LNCAP (cell line): ENCODE measurements at regions not wholly inside any gene's neighbourhood (a gene's known extent, or its start where the extent isn't known, plus 50 kb on each side); places are given as distances from the start of the nearest gene placed in this dataset.

ENCODE experiments used
- TF ChIP-seq, protein P1 (sequence below): fragments of 450-650 bp; IDR thresholded peaks from 2 replicates; pipeline ENCODE4 v1.5.1; 2017; ENCODE audit warnings: mild to moderate bottlenecking

DNA sequence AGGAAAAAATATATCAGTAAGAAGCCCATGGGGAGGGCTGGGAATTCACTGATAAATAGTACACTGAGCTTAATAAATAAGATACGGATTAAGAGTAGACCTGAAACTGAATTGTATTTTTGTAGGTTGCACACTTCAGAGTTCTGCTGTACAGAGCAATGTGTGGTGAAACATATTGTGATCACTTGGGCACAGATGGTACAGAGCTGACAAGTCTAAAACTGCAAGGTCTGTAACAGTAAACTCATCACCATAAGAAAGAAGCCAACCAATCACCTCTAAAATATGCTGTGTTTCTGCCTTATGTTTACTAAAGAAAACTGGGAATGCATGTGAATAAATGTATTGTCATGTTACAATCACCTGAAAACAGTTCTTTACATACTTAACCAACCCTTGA lies 360.7 kb downstream of the MRPL39 start:
- TF ChIP-seq, protein P1, sequence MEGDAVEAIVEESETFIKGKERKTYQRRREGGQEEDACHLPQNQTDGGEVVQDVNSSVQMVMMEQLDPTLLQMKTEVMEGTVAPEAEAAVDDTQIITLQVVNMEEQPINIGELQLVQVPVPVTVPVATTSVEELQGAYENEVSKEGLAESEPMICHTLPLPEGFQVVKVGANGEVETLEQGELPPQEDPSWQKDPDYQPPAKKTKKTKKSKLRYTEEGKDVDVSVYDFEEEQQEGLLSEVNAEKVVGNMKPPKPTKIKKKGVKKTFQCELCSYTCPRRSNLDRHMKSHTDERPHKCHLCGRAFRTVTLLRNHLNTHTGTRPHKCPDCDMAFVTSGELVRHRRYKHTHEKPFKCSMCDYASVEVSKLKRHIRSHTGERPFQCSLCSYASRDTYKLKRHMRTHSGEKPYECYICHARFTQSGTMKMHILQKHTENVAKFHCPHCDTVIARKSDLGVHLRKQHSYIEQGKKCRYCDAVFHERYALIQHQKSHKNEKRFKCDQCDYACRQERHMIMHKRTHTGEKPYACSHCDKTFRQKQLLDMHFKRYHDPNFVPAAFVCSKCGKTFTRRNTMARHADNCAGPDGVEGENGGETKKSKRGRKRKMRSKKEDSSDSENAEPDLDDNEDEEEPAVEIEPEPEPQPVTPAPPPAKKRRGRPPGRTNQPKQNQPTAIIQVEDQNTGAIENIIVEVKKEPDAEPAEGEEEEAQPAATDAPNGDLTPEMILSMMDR = no peak

DNA sequence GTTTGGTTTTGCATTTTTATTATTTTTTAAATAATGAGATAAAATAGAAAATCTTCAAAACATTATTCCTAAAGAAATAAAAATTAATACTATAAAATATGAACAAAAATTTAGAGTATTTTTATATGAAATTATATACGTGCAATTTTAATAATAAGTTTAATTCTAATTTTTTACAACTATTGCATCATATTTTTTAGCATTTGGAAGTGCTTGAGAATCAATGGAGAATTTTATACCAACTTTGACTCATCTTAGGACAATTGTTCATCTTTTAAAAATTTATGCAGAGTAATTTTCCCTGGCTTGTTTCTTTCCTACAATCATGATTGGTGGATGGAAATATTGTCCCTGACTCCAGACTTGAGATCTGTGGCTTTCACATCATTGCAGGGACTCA lies 362.5 kb downstream of the MRPL39 start:
- TF ChIP-seq, protein P1 = no peak

DNA sequence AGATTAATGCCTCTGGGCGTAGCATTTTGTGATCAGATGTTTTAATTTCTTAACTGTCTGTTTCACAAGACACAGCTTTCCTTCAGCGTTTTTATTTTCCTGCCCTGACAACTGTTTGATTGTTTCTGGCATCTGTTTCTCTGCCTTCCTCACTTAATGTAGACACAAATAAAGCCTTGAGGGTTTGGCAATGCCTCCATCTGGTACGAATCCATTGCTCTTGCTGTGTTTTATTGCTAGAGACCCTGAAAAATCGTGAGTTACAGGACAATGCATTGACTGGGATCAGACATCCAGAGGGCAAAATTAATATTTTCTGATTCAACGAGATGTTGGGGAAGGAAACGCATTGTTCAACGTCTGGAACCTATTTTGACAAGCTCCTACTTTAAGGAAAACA lies 363.5 kb downstream of the MRPL39 start:
- TF ChIP-seq, protein P1 = no peak

DNA sequence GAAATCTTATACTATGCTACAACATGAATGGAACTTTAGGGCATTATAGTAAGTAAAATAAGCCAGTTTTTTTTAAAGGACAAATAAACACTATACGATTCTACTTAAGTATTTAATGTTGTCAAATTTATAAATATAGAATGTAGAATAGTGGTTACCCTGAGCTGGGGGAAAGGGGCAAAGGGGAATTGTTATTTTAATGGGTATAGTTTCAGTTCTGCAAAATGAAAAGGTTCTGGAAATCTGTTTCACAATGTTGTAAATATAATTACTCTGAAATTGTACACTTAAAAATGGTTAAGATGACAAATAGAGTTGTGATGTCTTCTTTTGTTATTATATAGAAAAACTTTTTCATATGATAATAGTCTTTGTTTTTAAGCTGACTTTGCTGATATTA lies 366.3 kb downstream of the MRPL39 start:
- TF ChIP-seq, protein P1 = no peak

DNA sequence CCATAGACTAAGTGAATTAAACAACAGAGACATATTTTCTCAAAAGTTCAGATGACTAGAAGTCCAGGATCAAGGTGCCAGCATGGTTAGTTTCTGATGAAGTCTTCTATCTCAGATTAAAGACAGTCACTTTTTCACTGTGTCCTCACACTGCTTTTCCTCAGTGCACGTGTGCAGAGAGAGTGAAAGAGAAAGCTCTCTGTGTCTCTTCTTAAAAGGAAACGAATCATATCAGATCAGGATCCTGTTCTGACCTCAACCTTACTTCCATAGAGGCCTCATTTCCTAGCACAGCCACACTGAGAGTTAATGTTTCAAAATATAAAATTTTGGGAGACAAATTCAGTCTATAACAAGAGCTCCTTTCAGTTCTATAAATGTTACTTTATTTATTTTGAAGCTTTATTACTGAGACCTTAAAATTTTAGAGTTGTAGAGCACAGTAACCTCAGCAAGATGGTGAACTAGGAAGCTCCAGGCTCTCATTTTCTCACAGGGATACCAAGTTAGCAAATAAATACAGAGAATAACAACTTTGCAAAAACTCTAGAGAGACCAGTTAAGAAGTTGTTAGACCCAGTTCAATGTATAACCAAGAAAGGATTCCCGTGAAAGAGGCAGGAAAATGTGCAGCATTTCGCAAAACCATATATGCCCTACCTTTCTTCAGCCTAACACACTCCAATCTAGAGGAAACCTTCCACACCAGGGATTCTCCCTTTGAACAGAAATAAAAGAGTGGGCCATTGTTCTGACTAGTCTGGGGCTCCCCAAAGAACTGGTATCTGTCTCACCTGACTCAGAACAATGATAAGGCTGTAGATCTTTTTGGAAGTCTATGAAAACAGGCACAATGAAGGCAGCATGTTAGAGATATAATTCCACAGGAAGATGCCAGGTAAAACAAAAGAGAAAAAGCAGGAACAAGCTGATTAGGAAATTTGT lies 372.2 kb downstream of the MRPL39 start:
- TF ChIP-seq, protein P1 = no peak

DNA sequence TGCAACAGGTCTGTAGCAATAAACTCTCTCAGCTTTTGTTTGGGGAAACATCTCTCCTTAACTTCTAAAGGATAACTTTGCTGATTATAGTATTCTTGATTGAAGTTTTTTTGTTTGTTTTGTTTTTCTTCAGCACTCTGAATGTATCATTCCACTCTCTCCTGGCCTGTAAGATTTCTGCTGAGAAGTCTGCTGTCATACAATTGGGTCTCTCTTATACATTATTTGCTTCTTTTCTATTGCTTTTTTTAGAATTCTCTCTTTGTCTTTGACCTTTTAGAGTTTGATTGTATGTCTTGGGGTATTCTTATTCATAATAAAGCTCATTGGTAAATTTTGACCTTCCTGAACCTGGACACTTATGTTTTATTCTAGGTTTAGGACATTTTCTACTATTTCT lies 386.3 kb downstream of the MRPL39 start:
- TF ChIP-seq, protein P1 = no peak

DNA sequence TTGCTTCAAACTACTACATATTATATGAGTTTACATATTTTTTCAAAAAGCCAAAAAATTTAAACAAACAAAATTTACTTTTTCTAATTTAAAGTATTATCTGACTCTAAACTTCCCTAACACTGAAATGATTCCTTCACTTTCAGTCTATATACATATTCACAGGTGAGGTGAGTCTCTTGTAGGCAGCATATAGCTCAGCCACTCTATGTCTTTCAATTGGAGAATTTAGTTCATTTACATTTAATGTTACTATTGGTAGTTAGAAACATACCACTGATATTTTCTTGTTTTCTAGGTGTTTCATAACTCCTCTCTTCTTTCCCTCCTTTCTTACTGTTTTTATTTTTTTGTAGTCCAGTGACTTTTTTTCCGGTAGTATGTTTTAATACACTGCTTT lies 387.1 kb downstream of the MRPL39 start:
- TF ChIP-seq, protein P1 = no peak
